Kidney (tissue), 13 donors: ENCODE measurements at regions not wholly inside any gene's neighbourhood (a gene's known extent, or its start where the extent isn't known, plus 50 kb on each side); places are given as distances from the start of the nearest gene placed in this dataset.

Experiments used
- DNase-seq, 5 donors: peaks; one replicate each; pipeline ENCODE4 v3.0.0-alpha.2; 2013 to 2020
- FAIRE-seq: peaks from 2 replicates; lab custom pipeline; 2012; peaks lifted over from hg19 to GRCh38; lab: Jason Lieb, UNC
- H3K27ac ChIP-seq, 2 donors: one replicate each; pipeline ENCODE4 v1.7.0; 2013; ENCODE audit warnings: low read depth in 2 of 2, low read length in 2 of 2, inconsistent platforms in 1 of 2
- H3K27me3 ChIP-seq: one replicate; pipeline ENCODE4 v1.7.1; 2013; ENCODE audit warnings: low read length, inconsistent platforms; ENCODE audit not compliant: control insufficient read depth, insufficient read depth
- H3K36me3 ChIP-seq, 3 donors: one replicate each; pipeline versions ENCODE4 v1.7.0 to v1.7.1; 2013; ENCODE audit warnings: low read length in 3 of 3, control low read depth in 1 of 3, inconsistent platforms in 1 of 3; ENCODE audit not compliant: insufficient read depth in 3 of 3, control insufficient read depth in 2 of 3
- H3K4me1 ChIP-seq, 3 donors: one replicate each; pipeline versions ENCODE4 v1.7.0 to v1.7.1; 2013; ENCODE audit warnings: low read length in 3 of 3, inconsistent platforms in 1 of 3, low read depth in 1 of 3; ENCODE audit not compliant: control insufficient read depth in 2 of 3, insufficient read depth in 2 of 3
- H3K4me3 ChIP-seq, 3 donors: one replicate each; pipeline versions ENCODE4 v1.7.0 to v1.8.1; 2013; ENCODE audit warnings: low read length in 3 of 3, control low read depth in 1 of 3, inconsistent platforms in 1 of 3
- H3K9ac ChIP-seq, 3 donors: one replicate each; pipeline versions ENCODE4 v1.7.0 to v1.7.1; 2013; ENCODE audit warnings: low read length in 3 of 3, control low read depth in 1 of 3, inconsistent platforms in 1 of 3
- H3K9me3 ChIP-seq, 3 donors: one replicate each; pipeline versions ENCODE4 v1.7.0 to v1.7.1; 2013; ENCODE audit warnings: low read length in 3 of 3, control low read depth in 1 of 3, inconsistent platforms in 1 of 3; ENCODE audit not compliant: control insufficient read depth in 2 of 3, insufficient read depth in 1 of 3
- CTCF ChIP-seq: IDR thresholded peaks from 3 replicates; pipeline ENCODE4 v1.5.1; 2012; ENCODE audit warnings: mild to moderate bottlenecking, moderate library complexity, borderline replicate concordance; ENCODE audit not compliant: insufficient read depth; ENCODE audit errors: extremely low read depth
- intact Hi-C: fragments of 100-400 bp; cut with DNase I; formaldehyde crosslinking; loops from one replicate; pipeline ENCODE4 v1.11.1; 2022
- donor health status: control.
- donor health status: control.
- donor health status: control.
- donor health status: control.
- donor health status: control.
- donor health status: DM: yes; HTN: yes; CAD: no.
- donor health status: Normal renal cell carcinoma (clear cell type).

GRCh38 chr9:23914431-23915003 lies 88.5 kb upstream of the ELAVL2 start:
- H3K27me3 ChIP-seq = no peaks in the 10 kb centered on the region
- no peaks in the 10 kb centered on the region for H3K9me3 ChIP-seq
- no peak overlapping the region for H3K9ac ChIP-seq
- intact Hi-C loops = no loop called here
- TF ChIP-seq CTCF = no peak
- no peaks in the 10 kb centered on the region for H3K4me1 ChIP-seq
- H3K36me3 ChIP-seq = no peaks in the 10 kb centered on the region
- FAIRE-seq (no peak), DNase-seq (no peak)
- H3K4me3 ChIP-seq = no peak overlapping the region
- H3K27ac ChIP-seq = no peak overlapping the region

GRCh38 chr9:23907343-23907742 lies 81.3 kb upstream of the ELAVL2 start:
- no peak overlapping the region for H3K4me3 ChIP-seq
- no peaks in the 10 kb centered on the region for H3K9me3 ChIP-seq
- intact Hi-C loops = no loop called here
- H3K4me1 ChIP-seq = no peaks in the 10 kb centered on the region
- no peaks in the 10 kb centered on the region for H3K27me3 ChIP-seq
- no peak overlapping the region for H3K27ac ChIP-seq
- no peaks in the 10 kb centered on the region for H3K36me3 ChIP-seq
- DNase-seq (no peak), FAIRE-seq (no peak)
- TF ChIP-seq CTCF = no peak
- no peak overlapping the region for H3K9ac ChIP-seq

GRCh38 chr9:23887781-23888180 lies 61.7 kb upstream of the ELAVL2 start:
- H3K9me3 ChIP-seq = no peaks in the 10 kb centered on the region
- H3K27me3 ChIP-seq = no peaks in the 10 kb centered on the region
- no peaks in the 10 kb centered on the region for H3K4me1 ChIP-seq
- FAIRE-seq (no peak), DNase-seq (no peak)
- H3K36me3 ChIP-seq = no peaks in the 10 kb centered on the region
- no peak overlapping the region for H3K27ac ChIP-seq
- no peak overlapping the region for H3K9ac ChIP-seq
- H3K4me3 ChIP-seq = no peak overlapping the region
- TF ChIP-seq CTCF = no peak
- intact Hi-C loops = no loop called here
